Activated T-cell treated with anti-CD3 and anti-CD28 coated beads, Interleukin-2, amount 50 U/mL, for 72 hours (primary cell): ENCODE measurements at regions not wholly inside any gene's neighbourhood (a gene's known extent, or its start where the extent isn't known, plus 50 kb on each side); places are given as distances from the start of the nearest gene placed in this dataset.
"Not testable (repeated sequence)": the region's sequence is repeated elsewhere in the genome, so short reads cannot be mapped to it uniquely, and the experiment has no call there.

Experiments used
- ATAC-seq, 2 donors: fragments of 150-1000 bp; cut with Tn5 transposase; replicated peaks in 1 of 2; 2 replicates each; pipeline ENCODE4 v1.10.0; 2021; ENCODE audit warnings: moderate library complexity in 2 of 2, mild to moderate bottlenecking in 1 of 2
- DNase-seq, 2 donors: peaks; one replicate each; pipeline ENCODE4 v3.0.0; 2021 to 2022; ENCODE audit warnings: mixed read lengths in 1 of 2
- H3K27ac Mint-ChIP-seq: one replicate; pipeline ENCODE4 v1.8.0; 2022; ENCODE audit warnings: mild to moderate bottlenecking, moderate library complexity, mixed read lengths
- H3K27me3 Mint-ChIP-seq: one replicate; pipeline ENCODE4 v1.8.0; 2022; ENCODE audit warnings: low read depth, mixed read lengths
- H3K36me3 Mint-ChIP-seq, 2 donors: one replicate each; pipeline ENCODE4 v1.8.0; 2022; ENCODE audit warnings: mixed read lengths in 2 of 2, mild to moderate bottlenecking in 1 of 2; ENCODE audit not compliant: insufficient read depth in 2 of 2
- H3K4me1 Mint-ChIP-seq: one replicate; pipeline ENCODE4 v1.8.0; 2022; ENCODE audit warnings: low read depth, mixed read lengths
- H3K4me3 Mint-ChIP-seq, 2 donors: one replicate each; pipeline ENCODE4 v1.8.0; 2022; ENCODE audit warnings: mild to moderate bottlenecking in 2 of 2, mixed read lengths in 2 of 2, moderate library complexity in 2 of 2
- H3K9me3 Mint-ChIP-seq, 2 donors: one replicate each; pipeline ENCODE4 v1.8.0; 2022; ENCODE audit warnings: mixed read lengths in 2 of 2

DNA sequence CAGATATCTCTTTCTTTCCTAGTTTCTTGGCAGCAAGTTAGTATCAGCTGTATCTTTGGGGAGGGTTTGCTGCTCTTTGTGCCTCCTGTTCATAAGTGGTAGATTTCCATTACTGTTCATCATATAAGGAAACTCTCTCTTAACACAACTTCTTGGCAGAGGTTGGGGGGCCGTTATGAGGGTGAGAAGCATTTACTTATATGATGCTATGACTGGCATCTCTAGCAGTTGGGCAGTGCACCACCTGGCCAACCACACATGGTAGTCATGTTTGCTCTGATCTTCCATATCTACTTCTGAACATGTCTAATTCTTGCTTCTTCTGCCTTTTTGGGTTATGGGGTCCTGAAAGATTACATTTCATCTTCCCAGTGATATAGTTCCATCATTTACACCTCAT, 282.2 kb downstream of the CYRIA start:
- Mint-ChIP-seq H3K9me3 (no peaks in the 10 kb centered on the region), H3K36me3 (no peaks in the 10 kb centered on the region), H3K27me3 (peaks cover under 1% of the 10 kb centered on the region), H3K27ac (no peak overlapping the region), H3K4me1 (no peaks in the 10 kb centered on the region), H3K4me3 (no peak overlapping the region)
- no peak for ATAC-seq
- DNase-seq, result no peak

DNA sequence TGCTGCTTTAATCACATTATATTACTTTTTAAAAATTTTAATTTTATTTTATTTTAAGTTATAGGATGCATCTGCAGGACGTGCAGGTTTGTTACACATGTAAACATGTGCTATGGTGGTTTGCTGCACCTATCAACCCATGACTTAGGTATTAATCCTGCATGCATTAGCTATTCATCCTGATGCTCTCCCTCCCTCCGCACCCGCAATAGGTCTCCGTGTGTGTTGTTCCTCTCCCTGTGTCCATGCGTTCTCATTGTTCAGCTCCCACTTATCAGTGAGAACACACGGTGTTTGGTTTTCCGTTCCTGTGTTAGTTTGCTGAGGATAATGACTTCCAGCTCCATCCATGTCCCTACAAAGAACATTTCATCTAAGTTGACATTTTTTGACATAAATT, 283.2 kb downstream of the CYRIA start:
- Mint-ChIP-seq H3K9me3 (peaks cover 0 to 2% of the 10 kb centered on the region in 2 donors), H3K27ac (no peak overlapping the region), H3K27me3 (peaks cover 5% of the 10 kb centered on the region)

DNA sequence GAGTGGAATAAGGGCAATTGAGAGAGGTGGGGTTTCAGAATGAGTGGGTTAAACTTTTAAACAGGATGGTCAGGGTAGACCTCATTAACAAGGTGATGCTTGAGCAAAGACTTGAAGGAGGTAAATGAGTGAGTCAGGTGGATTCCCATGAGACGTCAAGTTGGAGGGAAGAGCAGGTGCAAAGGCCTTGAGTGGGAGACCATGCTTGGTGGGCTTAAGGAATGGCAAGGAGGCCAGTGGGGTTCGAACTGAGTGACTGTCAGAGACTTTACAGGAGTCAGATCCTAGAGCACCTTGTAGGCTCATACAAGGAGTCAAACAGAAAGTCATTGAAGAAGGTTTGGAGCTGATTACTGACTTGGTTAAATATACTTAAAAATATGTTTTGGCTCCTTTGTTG, 284.1 kb downstream of the CYRIA start:
- ATAC-seq, result no peak
- no peak for DNase-seq
- H3K27ac Mint-ChIP-seq, result no peak overlapping the region
- H3K9me3 Mint-ChIP-seq, result peaks cover 0 to 2% of the 10 kb centered on the region in 2 donors
- H3K4me3 Mint-ChIP-seq, result no peak overlapping the region
- peaks cover 5% of the 10 kb centered on the region for H3K27me3 Mint-ChIP-seq
- no peaks in the 10 kb centered on the region for H3K36me3 Mint-ChIP-seq
- H3K4me1 Mint-ChIP-seq, result no peaks in the 10 kb centered on the region

More for the DNA sequence above, 283.2 kb downstream of the CYRIA start:
- no peak overlapping the region for H3K4me3 Mint-ChIP-seq
- H3K36me3 Mint-ChIP-seq, result no peaks in the 10 kb centered on the region
- DNase-seq (no peak), ATAC-seq (no peak)
- no peaks in the 10 kb centered on the region for H3K4me1 Mint-ChIP-seq

DNA sequence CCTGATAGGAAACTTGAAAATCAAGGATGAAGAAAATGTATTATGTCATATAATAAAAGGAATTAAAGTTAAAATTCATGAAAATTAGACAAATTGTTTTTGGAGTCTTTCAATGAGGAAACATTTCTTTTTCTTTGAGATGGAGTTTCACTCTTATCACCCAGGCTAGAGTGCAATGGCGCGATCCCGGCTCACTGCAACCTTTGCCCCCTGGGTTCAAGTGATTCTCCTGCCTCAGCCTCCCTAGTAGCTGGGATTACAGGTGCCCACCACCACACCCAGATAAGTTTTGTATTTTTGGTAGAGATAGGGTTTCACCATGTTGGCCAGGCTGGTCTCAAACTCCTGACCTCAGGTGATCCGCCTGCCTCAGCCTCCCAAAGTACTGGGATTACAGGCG, 285.7 kb downstream of the CYRIA start:
- not testable (repeated sequence) for H3K36me3 Mint-ChIP-seq, ATAC-seq, H3K4me3 Mint-ChIP-seq, H3K27me3 Mint-ChIP-seq, DNase-seq, H3K4me1 Mint-ChIP-seq, H3K27ac Mint-ChIP-seq, H3K9me3 Mint-ChIP-seq

DNA sequence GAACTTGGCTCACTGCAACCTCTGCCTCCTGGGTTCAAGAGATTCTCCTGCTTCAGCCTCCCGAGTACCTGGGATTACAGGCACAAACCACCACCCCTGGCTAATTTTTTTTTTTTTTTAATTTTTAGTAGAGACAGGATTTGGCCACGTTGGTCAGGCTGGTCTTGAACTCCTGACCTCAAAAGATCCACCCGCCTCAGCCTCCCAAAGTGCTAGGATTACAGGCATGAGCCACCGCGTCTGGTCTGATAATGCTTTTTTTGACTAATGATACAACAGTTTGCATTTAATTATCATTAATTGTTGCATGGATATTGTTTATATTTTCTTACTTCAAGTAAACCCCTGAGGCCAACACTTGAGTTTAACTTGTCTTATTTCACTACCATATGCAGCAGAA, 286.6 kb downstream of the CYRIA start:
- H3K9me3 Mint-ChIP-seq, H3K36me3 Mint-ChIP-seq, H3K4me3 Mint-ChIP-seq, ATAC-seq, H3K27me3 Mint-ChIP-seq, H3K4me1 Mint-ChIP-seq, H3K27ac Mint-ChIP-seq, DNase-seq: not testable (repeated sequence)

DNA sequence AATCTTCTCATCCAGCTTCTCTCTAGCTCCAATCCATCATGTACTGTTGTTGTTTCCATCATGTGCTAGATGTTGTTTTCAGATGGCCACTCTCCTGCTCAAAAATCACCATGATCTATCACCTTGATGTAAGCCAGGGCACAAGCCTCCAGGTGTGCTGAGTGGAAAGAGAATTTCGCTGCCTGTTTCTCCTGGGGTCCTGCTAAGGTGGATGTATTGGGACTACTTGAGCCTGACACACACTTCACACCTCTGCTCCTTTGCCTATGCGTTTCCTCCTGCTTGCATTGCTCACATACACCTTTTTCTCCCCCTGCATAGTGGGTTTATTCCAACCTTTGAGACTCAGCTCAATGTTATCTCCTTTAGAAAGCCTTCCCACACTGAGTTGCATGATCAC, 287.6 kb downstream of the CYRIA start:
- DNase-seq, result no peak
- Mint-ChIP-seq H3K27me3 (peaks cover 5% of the 10 kb centered on the region), H3K27ac (no peak overlapping the region), H3K9me3 (peaks cover 0 to 2% of the 10 kb centered on the region in 2 donors), H3K4me3 (no peak overlapping the region), H3K36me3 (no peaks in the 10 kb centered on the region), H3K4me1 (no peaks in the 10 kb centered on the region)
- no peak for ATAC-seq

DNA sequence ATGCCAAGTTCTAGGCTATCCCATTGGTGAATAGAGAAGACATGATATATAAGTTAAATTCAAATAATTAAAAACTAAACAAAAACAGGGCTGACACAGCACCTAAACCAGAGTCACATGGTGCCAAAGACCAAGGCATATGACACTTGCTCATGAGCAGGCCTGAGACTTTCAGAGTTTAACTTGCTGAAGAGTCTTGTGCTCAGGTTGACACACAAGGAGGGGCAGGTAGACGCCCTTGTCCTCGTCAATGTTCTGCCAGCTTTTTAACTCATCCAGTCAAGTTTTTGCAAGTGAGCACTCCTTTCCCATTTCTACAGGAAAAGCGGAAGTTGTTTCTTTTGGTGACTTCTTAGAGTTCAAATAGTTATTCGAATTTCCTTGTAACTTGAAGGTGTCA, 289.7 kb downstream of the CYRIA start:
- Mint-ChIP-seq H3K36me3 (no peaks in the 10 kb centered on the region), H3K4me3 (no peak overlapping the region), H3K27ac (no peak overlapping the region), H3K4me1 (no peaks in the 10 kb centered on the region), H3K9me3 (peaks cover 0 to 2% of the 10 kb centered on the region in 2 donors), H3K27me3 (peaks cover 5% of the 10 kb centered on the region)
- no peak for DNase-seq
- no peak for ATAC-seq

DNA sequence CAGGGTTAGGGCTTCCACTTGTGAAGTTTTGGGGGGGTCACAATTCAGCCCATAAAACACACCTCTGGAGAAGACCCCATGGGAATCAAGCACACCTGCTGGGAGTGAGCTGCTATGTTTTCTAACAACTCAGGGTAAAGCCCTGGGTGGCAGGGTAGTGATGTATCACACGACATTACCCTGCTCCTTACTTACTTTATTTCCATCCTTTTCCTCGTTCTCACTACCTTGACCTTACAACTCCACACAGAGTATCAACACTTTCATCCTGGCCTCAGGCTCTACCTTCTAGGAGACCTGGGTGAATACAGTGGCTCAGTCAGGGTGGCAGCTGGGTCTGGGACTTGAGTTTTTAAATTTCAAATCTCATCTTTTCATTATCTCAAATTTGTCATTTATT, 290.3 kb downstream of the CYRIA start:
- Mint-ChIP-seq H3K4me3 (no peak overlapping the region), H3K4me1 (no peaks in the 10 kb centered on the region)

DNA sequence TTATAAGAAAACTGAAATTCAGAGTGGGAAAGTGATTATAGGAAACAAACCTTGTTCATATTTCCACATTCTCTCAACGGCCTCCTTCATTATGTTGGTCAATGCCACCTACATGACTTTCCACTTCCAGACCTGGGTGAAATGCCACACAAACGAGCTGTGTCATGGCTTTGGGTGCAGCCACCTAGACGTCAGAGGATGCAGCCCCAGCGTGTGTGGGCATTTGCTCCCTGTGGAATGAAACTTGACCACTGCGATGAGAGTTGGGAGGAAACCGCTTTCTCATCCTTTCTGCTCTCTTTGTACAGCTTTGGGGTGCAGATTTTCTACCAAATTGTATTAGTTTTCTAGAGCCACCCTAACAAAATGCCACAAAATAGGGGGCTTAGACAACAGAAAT, 291.0 kb downstream of the CYRIA start:
- no peaks in the 10 kb centered on the region for H3K36me3 Mint-ChIP-seq
- H3K27me3 Mint-ChIP-seq, result peaks cover 5% of the 10 kb centered on the region
- DNase-seq (no peak), ATAC-seq (no peak)
- no peak overlapping the region for H3K4me3 Mint-ChIP-seq
- no peak overlapping the region for H3K27ac Mint-ChIP-seq
- no peaks in the 10 kb centered on the region for H3K4me1 Mint-ChIP-seq
- H3K9me3 Mint-ChIP-seq, result peaks cover 0 to 2% of the 10 kb centered on the region in 2 donors

More for the DNA sequence above, 290.3 kb downstream of the CYRIA start:
- no peak overlapping the region for H3K27ac Mint-ChIP-seq
- H3K9me3 Mint-ChIP-seq, result peaks cover 0 to 2% of the 10 kb centered on the region in 2 donors
- H3K27me3 Mint-ChIP-seq, result peaks cover 5% of the 10 kb centered on the region
- no peak for ATAC-seq
- DNase-seq, result no peak
- no peaks in the 10 kb centered on the region for H3K36me3 Mint-ChIP-seq

DNA sequence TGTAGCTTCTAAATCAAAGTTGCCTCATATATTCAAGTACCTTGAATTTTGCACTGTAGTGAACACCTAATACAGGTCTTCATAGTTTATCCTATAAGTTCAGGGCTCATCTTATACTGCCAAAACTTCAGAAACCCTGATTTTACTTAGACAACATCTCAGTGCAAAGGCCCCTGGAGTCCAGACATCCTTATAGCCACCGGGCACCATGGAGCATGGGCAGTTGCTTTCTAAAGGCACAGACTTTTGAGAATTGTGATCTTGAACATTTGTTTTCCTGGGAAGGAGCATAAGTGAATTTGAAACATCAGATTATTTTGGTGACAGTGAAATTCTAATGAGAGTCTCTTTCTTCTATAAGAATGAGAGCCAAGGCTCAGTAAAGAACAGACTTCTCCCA, 292.3 kb downstream of the CYRIA start:
- ATAC-seq, result no peak
- H3K9me3 Mint-ChIP-seq, result peaks cover 0 to 2% of the 10 kb centered on the region in 2 donors
- H3K27ac Mint-ChIP-seq, result no peak overlapping the region
- no peaks in the 10 kb centered on the region for H3K36me3 Mint-ChIP-seq
- no peak overlapping the region for H3K4me3 Mint-ChIP-seq
- no peaks in the 10 kb centered on the region for H3K4me1 Mint-ChIP-seq
- no peak for DNase-seq
- H3K27me3 Mint-ChIP-seq, result peaks cover 4% of the 10 kb centered on the region

DNA sequence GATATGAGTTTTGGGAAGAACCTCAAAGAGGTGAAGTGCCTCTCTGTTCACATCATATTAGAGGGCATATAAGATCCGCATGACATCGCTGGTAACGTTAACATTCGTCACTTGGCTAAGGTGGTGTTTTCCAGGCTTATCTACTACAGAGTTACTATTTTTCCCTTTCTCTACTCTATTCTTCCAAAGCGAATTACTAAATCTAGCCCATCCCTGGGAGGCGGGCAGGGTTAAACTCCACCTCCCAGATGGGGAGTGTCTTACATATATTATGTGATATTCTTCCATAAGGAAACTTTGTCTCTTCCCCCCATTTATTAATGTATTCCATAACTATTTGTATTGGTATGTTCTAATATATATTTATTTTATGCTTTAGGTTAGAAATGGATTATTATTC, 293.9 kb downstream of the CYRIA start:
- no peaks in the 10 kb centered on the region for H3K27me3 Mint-ChIP-seq
- DNase-seq, result no peak
- no peak overlapping the region for H3K4me3 Mint-ChIP-seq
- ATAC-seq, result no peak
- H3K27ac Mint-ChIP-seq, result no peak overlapping the region
- H3K36me3 Mint-ChIP-seq, result no peaks in the 10 kb centered on the region
- no peaks in the 10 kb centered on the region for H3K4me1 Mint-ChIP-seq
- H3K9me3 Mint-ChIP-seq, result no peaks in the 10 kb centered on the region

DNA sequence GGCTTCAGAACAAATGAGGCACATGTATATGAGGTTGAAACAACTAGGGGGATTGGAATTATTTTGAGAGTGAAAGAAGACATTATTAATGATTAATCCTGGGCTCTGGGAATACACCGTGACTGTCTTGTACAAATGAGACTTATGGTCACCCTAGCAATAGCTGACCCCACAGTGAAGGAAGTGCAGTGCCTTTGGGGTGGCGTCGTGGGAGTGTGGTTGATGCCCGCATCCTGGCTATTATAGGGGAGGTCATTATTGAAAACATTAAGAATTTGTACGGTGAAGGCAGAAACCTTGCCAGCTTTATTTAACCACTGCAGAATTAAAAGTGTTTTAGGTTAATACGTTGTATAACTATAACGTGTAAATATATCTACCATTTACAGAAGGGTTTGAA, 296.7 kb downstream of the CYRIA start:
- no peak for DNase-seq
- no peak overlapping the region for H3K27ac Mint-ChIP-seq

DNA sequence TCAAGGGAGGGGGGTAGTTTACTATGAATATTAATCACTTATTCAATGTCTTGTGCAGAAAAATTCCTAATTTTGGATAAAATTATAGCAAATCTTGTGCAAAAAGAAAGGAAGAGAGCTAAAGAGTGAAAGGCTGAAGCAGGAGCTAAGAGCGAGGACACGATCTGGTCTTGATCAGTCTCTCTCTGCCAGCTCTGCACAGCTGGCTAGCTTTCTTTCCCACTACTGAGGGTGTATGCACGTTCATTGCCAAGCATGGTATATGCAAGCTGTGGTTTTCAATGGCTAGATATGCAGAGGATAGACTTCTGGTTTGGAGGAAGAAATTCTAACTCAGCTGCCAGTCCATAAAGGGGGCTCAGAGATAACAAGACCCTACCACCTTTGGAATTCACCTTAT, 297.3 kb downstream of the CYRIA start:
- Mint-ChIP-seq H3K9me3 (no peaks in the 10 kb centered on the region), H3K4me1 (no peaks in the 10 kb centered on the region), H3K36me3 (no peaks in the 10 kb centered on the region), H3K4me3 (no peak overlapping the region), H3K27ac (no peak overlapping the region), H3K27me3 (no peaks in the 10 kb centered on the region)
- DNase-seq (no peak), ATAC-seq (no peak)

More for the DNA sequence above, 296.7 kb downstream of the CYRIA start:
- Mint-ChIP-seq H3K4me1 (no peaks in the 10 kb centered on the region), H3K4me3 (no peak overlapping the region), H3K9me3 (no peaks in the 10 kb centered on the region), H3K27me3 (no peaks in the 10 kb centered on the region), H3K36me3 (no peaks in the 10 kb centered on the region)
- ATAC-seq, result no peak

DNA sequence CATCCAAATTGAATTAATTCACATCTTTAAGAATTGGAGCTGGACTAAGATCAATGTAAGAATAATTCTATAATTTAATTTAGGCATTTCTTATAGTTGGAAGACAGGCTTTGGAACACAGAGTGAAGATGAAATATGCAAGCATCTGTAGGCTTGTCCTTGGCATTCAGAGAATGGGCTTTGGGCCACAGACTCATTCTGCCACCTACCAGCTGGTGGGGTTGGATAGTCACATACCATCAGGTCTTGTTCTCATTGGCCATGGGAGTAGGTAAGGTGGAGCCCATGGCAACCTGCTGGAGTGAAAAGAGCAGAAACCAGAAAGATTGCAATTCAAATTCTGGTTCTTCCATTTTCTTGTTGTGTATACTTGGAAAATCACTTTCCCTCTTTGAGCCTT, 300.3 kb downstream of the CYRIA start:
- DNase-seq (no peak), ATAC-seq (no peak)
- H3K36me3 Mint-ChIP-seq, result no peaks in the 10 kb centered on the region
- no peaks in the 10 kb centered on the region for H3K27me3 Mint-ChIP-seq
- no peaks in the 10 kb centered on the region for H3K4me1 Mint-ChIP-seq
- H3K9me3 Mint-ChIP-seq, result no peaks in the 10 kb centered on the region
- no peak overlapping the region for H3K4me3 Mint-ChIP-seq
- no peak overlapping the region for H3K27ac Mint-ChIP-seq
